Stimulated activated CD4-positive, alpha-beta T cell treated with anti-CD3 and anti-CD28 coated beads, Interleukin-4, amount 100 ng/mL, for 1 hour (primary cell): ENCODE measurements at regions not wholly inside any gene's neighbourhood (a gene's known extent, or its start where the extent isn't known, plus 50 kb on each side); places are given as distances from the start of the nearest gene placed in this dataset.

Experiments
- DNase-seq: peaks from one replicate; pipeline ENCODE4 v3.0.0-alpha.2; 2020

DNA sequence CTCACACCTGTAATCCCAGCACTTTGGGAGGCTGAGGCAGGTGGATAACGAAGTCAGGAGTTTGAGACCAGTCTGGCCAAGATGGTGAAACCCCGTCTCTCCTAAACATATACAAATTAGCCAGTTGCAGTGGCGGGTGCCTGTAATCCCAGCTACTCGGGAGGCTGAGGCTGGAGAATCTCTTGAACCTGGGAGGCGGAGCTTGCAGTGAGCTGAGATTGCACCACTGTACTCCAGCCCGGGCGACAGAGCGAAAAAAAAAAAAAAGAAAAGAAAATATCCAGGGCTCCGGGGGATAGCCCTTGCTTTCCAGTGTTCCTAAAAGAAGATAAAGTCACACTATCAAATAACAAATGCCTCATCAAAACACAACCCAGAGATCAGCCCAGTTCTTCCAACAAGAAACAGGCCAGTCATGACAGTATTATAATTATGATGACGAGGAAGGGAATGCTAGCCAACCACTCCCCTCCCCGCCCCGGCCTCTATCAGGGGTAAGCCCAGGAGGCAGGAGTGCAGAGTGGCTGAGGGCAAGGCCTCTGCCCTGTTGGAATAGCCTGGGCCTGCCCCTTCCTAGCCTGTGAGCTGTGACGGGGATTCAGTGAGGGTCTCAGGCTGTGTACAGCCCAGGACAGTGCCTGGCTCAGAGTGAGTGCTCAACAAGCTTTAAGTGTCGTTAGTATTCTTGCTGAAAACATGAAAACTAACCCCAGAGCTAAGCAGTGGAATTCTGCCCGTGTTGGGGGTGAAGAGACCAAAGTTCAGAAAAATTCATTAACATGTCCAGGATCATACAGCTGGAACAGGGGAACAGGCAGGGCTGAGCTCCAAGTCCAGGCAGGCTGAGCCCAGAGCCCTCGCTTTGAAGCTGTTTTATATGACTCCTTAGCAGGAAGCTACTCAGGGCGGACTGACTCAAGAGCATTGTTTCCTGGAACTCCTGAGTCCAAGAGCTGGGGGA lies 54.3 kb downstream of the FAM241B start:
- no peak for DNase-seq

- no peak for DNase-seq
Measured at GRCh38 chr10:69684981-69685353, 54.9 kb downstream of the FAM241B start.

- no peak for DNase-seq
Measured at GRCh38 chr10:69685426-69685801, 55.4 kb downstream of the FAM241B start.

GRCh38 chr10:69685802-69686585 lies 55.9 kb downstream of the FAM241B start:
- DNase-seq, result no peak

- DNase-seq, result no peak
Measured at GRCh38 chr10:69686866-69687265, 56.8 kb downstream of the FAM241B start.

DNA sequence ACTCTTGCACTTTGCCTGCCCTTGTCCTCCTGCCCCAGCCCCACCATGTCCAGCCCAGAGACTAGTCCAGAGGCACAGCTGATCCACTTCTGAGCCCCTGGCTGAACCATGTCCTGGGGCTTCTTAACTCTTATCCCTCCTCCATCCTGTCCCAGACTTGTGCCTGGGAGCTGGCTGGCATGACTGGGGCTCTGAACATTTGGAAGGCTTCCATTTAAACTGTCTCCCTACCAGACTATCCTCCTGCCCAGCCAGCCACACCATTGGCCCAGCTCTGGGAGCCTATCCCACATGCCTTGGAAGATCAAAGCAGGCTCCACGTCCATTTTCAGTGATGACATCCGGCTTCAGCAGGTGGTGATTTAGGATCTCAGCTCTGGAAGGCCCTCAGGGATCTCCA lies 57.4 kb downstream of the FAM241B start:
- no peak for DNase-seq

GRCh38 chr10:69692267-69692666 lies 62.2 kb downstream of the FAM241B start:
- DNase-seq, result no peak

DNA sequence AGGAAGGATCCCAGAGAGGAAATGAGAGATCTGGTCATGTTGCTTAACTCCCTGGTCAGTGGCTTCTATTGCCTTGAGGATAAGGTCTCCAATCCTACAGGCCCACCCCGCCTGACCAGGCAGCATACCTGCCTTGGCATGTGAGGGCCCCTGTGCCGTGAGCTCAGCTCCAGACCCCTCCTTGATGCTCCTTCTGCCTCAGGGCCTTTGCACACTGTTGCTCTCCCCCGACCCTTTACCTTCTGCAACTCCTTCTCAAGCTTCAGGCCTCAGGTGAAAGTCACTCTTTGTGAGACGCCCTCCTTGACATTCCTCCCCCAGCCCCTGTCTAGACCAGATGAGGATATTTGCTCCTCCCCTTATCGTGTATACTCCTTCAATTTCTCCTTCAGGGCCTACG lies 62.8 kb downstream of the FAM241B start:
- no peak for DNase-seq

DNA sequence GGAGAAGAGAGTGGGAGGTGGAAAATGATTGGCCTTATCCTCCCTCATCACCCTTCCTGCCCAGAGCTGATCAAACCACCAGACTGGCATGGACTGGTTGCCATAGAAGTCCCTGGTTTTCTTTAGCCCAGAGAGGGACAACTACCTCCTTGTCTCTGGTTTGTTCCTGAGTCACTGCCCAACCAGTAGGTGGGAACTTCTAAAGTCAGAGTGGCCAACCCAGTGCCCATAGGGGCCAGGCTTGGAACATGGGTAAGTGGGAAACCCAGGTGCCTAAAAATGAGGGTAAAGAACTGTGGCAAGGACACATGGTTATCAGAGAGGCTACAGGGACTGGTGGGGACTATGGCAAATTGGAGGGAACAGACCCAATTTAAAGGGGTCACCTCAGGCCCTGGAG lies 63.8 kb downstream of the FAM241B start:
- no peak for DNase-seq

GRCh38 chr10:69696073-69696731 lies 66.2 kb downstream of the FAM241B start:
- no peak for DNase-seq

DNA sequence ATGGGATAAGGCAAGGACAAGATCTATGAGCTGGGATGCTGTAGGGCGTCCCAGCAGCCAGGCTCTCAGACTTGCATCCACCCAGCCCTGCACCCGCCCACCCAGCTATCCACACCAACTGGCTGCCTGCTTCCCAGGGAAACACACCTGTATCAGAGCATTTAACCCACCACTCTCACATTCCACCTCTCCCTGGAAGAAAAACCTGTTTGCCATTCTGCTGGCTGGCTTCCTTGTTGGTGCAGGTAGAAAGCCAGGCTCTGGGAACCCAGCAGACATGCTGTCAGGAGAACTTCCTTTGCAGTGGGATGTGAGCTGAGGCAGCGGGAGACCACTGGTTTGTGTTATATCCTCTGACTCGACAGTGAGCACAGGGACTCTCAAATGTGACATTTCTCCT lies 67.0 kb downstream of the FAM241B start:
- no peak for DNase-seq

- no peak for DNase-seq
Measured at GRCh38 chr10:69703256-69703655, 73.2 kb downstream of the FAM241B start.

DNA sequence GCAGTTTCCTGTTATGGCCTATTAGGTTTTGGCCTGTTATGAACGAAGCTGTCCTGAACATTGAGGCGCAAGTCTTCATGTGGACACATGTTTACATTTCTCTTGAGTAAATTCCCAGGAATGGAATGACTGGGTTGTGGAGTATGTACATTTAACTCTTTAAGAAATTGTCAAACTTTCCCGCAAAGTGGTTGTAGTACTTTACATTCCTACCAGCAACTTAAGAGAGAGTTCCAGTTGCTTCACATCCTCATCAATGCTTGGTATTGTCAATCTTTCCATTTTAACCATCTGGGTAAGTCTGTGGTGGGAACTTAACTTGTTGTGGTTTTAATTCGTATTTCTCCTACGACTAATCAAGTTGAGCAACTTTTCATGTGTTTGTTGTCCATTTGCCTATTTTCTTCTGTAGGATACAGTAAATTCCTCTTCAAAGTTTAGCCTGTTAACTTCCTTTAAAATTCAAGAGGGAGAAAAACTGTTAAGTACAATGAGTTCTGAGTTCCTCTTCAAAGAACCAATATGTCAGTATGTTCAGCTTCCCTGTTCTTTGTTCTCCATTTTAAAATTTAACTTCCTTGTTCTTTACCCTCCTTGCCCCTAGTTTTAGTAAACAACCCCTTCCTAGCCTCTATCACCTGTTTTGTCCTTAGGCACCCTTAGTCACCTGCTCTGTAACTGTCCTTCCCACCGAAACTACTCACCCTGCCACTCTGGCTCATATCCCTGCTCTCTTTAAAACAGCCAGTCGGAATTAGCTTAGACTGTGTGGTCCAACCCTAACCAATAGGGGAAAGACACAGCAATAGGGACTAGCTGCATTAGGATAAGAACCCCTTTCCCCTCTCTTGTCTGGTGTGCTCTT lies 74.0 kb downstream of the FAM241B start:
- no peak for DNase-seq

DNA sequence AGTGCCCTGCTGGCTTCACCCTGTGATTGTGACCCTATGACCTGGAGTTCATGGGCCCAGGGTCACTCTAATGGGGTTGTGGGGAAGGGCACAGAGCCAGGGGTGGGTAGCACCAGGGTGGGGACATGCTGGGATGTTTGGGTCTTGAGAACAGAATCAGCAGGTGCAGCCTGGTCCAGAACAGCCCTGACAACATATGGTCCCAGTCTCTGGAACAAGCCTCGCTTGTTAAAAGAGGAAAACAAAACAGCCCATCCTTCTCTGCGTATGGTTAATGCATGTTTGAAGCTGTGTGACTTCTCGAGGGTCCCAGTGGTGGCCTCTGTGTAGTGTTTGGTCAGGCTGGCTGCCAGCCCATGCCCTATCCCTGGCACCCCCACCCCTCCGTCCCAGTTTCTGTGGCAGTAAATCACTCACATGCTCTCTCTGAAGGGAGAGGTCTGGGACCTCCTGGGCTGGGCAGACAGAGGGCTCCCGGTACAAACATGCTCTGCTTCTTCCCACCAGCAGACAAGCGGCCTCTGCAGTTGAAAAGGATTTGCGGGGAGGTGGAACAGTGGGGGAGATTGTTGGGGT lies 79.4 kb downstream of the FAM241B start:
- no peak for DNase-seq

DNA sequence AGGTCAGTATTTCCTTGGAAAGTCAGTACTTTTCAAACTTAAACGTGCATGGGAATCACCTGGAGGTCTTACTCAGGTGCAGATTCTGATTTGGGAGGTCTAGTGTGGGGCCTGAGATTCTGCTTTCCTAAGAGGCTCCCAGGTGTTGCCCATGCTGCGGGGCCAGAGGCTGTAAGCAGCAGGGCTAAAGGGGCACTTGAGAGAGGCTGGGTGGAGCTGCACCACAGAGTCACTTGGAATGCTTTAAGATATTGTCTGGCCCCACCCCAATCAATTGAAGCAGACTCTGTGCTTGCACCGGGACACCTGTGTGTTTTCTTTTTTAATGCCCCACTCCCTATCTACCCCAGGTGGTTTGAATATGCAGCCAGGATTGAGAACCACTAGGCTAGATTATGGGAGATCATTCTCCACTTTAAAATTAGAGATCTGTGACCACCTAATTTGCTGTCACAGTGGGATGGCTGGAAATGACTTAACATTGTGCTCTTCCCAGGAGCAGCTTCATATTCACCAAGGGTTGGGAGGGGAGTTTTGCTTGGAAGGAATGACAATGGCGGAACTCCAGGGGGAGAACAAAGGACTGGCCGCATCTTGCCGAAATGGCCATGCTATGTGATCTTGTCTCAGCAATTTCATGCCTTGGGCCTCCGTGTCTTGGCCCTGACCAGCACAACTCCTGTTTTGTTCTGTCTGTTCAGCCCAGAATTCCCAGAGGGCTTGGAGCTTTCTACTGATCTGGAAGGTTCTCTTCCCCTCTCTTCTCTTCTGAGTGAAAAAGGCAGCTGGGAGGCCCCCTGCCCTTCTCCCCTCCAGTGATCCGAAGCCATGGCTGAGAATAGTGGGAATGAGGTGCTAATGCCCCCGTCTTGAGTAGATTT lies 80.2 kb downstream of the FAM241B start:
- no peak for DNase-seq

GRCh38 chr10:69712342-69712741 lies 82.3 kb downstream of the FAM241B start:
- no peak for DNase-seq

- DNase-seq, result no peak
Measured at GRCh38 chr10:69714572-69714971, 84.5 kb downstream of the FAM241B start.

DNA sequence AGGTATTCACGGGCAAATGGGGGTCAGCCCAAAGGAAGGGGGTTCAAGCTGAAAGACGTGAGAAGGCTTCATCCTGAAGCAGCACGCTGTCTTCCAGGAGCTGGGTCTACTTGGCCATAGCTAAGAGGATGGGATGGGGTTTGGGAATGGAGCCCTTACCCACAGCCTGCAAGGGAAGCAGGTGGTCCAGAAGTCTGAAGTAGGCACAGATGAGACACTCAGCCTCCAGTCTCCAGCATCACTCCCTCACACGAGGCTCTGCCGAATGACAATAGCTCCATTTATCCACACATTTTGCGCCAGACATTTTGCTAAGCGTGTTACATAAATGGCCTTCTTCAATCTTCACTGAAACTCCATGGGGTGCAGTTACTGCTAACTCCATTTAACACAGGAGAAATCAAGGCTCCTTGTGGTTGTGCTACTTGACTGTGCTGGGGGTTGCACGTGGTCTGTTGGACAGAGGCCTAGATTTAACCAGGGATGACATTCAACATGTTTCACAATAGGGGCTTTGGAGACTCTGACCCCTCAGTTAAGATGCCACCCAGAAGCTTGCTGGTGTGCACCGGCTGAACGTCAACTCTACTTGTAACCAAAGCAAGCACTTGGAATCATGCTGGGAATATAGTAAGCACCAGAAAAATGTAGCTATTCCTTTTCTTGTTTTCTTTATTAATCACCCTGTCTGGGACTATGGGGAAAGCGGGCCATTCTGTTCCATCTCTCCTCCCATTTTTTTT lies 85.3 kb downstream of the FAM241B start:
- DNase-seq, result no peak

DNA sequence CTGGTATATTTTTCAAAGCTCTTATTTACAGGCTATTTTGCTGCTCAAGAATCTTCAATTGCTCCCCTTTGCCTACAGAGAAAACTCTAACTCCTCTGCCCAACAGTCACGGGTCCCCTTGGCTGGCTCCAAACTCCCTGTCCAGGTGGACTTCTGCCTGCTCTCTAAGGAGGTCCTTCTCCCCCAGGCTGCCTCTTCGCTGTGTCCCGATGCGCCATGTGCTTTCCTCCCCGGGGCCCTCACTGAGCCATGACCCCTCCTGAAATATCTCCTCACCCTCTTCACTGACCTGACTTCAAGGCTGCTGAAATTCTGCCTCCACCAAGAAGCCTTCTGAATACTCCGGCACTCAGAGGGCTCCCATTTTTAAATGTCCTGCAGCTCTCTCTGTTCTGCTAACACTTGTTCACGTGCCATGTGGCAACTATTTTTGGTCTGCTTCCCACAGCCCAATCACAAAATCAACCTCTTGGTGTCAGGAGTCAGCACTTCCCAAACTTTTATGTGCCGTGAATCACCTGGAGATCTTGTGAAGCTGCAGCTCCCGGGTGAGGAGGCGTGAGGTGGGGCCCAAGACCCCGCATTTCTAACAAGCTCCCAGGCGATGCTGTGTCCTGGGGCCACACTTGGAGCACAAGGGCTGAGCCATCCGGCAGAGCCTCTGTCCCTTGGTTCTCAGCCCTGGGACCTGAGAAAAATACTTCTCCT lies 85.7 kb upstream of the COL13A1 start:
- no peak for DNase-seq
